ENCODE measurements at regions not wholly inside any gene's neighbourhood (a gene's known extent, or its start where the extent isn't known, plus 50 kb on each side); places are given as distances from the start of the nearest gene placed in this dataset.

- Histone ChIP-seq H3K4me3 (ENCODE audit: low read depth, low read length) (no peak overlapping the region), H3K36me3 (no peaks in the 10 kb centered on the region), H3K27ac (no peak overlapping the region), H3K9me3 (ENCODE audit: severe bottlenecking) (no peaks in the 10 kb centered on the region), H3K27me3 (ENCODE audit: insufficient read depth, low read depth, severe bottlenecking) (no peaks in the 10 kb centered on the region)
- no peak for TF ChIP-seq CTCF (IDR thresholded peaks at IDR 0.05; ENCODE audit: low read depth, low read length)
- DNase-seq, result no peak
Observed at GRCh38 chr6:115668211-115668610, 392.5 kb downstream of the FRK start.

GRCh38 chr6:115667478-115668026 lies 393.1 kb downstream of the FRK start:
- TF ChIP-seq CTCF (IDR thresholded peaks at IDR 0.05; ENCODE audit: low read depth, low read length), result no peak
- peak; percentile 25 for DNase-seq
- no peaks in the 10 kb centered on the region for H3K36me3 ChIP-seq

GRCh38 chr6:115666997-115667396 lies 393.7 kb downstream of the FRK start:
- Histone ChIP-seq H3K9me3 (ENCODE audit: severe bottlenecking) (no peaks in the 10 kb centered on the region), H3K27me3 (ENCODE audit: insufficient read depth, low read depth, severe bottlenecking) (no peaks in the 10 kb centered on the region), H3K36me3 (no peaks in the 10 kb centered on the region), H3K27ac (no peak overlapping the region), H3K4me3 (ENCODE audit: low read depth, low read length) (no peak overlapping the region)
- no peak for DNase-seq
- no peak for TF ChIP-seq CTCF (IDR thresholded peaks at IDR 0.05; ENCODE audit: low read depth, low read length)

More at GRCh38 chr6:115667478-115668026, 393.1 kb downstream of the FRK start:
- Histone ChIP-seq H3K4me3 (ENCODE audit: low read depth, low read length) (no peak overlapping the region), H3K27ac (no peak overlapping the region), H3K27me3 (ENCODE audit: insufficient read depth, low read depth, severe bottlenecking) (no peaks in the 10 kb centered on the region), H3K9me3 (ENCODE audit: severe bottlenecking) (no peaks in the 10 kb centered on the region)

GRCh38 chr6:115665310-115665709 lies 395.4 kb downstream of the FRK start:
- no peaks in the 10 kb centered on the region for H3K36me3 ChIP-seq
- no peak overlapping the region for H3K4me3 ChIP-seq (ENCODE audit: low read depth, low read length)
- no peaks in the 10 kb centered on the region for H3K9me3 ChIP-seq (ENCODE audit: severe bottlenecking)
- no peaks in the 10 kb centered on the region for H3K27me3 ChIP-seq (ENCODE audit: insufficient read depth, low read depth, severe bottlenecking)
- TF ChIP-seq CTCF (IDR thresholded peaks at IDR 0.05; ENCODE audit: low read depth, low read length), result no peak
- H3K27ac ChIP-seq, result no peak overlapping the region
- DNase-seq, result no peak

GRCh38 chr6:115663681-115664080 lies 397.0 kb downstream of the FRK start:
- H3K4me3 ChIP-seq (ENCODE audit: low read depth, low read length), result no peak overlapping the region
- no peak for TF ChIP-seq CTCF (IDR thresholded peaks at IDR 0.05; ENCODE audit: low read depth, low read length)
- no peaks in the 10 kb centered on the region for H3K36me3 ChIP-seq
- no peaks in the 10 kb centered on the region for H3K9me3 ChIP-seq (ENCODE audit: severe bottlenecking)
- no peak for DNase-seq
- H3K27ac ChIP-seq, result no peak overlapping the region
- H3K27me3 ChIP-seq (ENCODE audit: insufficient read depth, low read depth, severe bottlenecking), result no peaks in the 10 kb centered on the region

GRCh38 chr6:115643762-115644161 lies 416.9 kb downstream of the FRK start:
- no peak for DNase-seq
- Histone ChIP-seq H3K4me3 (ENCODE audit: low read depth, low read length) (no peak overlapping the region), H3K9me3 (ENCODE audit: severe bottlenecking) (no peaks in the 10 kb centered on the region), H3K27ac (no peak overlapping the region), H3K27me3 (ENCODE audit: insufficient read depth, low read depth, severe bottlenecking) (no peaks in the 10 kb centered on the region), H3K36me3 (no peaks in the 10 kb centered on the region)
- no peak for TF ChIP-seq CTCF (IDR thresholded peaks at IDR 0.05; ENCODE audit: low read depth, low read length)

All from WERI-Rb-1 (cell line).